ENCODE measurements at regions not wholly inside any gene's neighbourhood (a gene's known extent, or its start where the extent isn't known, plus 50 kb on each side); places are given as distances from the start of the nearest gene placed in this dataset.
"Not testable (repeated sequence)": the region's sequence is repeated elsewhere in the genome, so short reads cannot be mapped to it uniquely, and the experiment has no call there.

DNA sequence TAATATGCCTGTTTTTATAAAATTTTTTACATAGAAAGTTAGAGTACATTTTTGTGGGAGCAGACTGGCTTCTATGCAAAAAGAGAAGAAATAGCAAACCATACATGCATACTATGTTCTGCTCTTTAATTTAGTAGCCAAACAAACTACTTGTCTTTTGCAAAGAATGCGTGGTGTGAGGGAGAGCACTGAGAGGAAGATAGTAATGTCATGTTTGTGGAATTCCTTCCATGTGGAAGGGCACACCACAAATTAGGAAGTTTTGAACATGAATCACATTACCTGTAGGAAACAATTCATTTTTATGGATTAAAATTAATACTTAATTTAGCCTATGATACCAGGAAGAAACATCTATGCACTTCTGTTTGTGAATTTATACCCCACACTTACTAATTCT, 1529.1 kb upstream of the ADGRL3 start:
- ChIA-PET POLR2A (ENCODE audit: unreplicated experiment) (no interaction called here), CTCF (no interaction called here)
- Histone ChIP-seq H4K20me1 (ENCODE audit: low read length) (no peaks in the 10 kb centered on the region), H3K4me3 (ENCODE audit: low read length) (no peak overlapping the region), H3K27me3 (ENCODE audit: low read length) (no peaks in the 10 kb centered on the region), H3K9ac (ENCODE audit: low read length) (no peak overlapping the region), H3K4me2 (ENCODE audit: low read length) (no peak overlapping the region), H3K4me1 (ENCODE audit: insufficient read depth, low read length) (no peaks in the 10 kb centered on the region), H3F3A (ENCODE audit: low read length, unreplicated experiment) (no peaks in the 10 kb centered on the region), H3K36me3 (ENCODE audit: low read depth, low read length) (no peaks in the 10 kb centered on the region), H3K9me2 (replicated peaks; ENCODE audit: low read length) (no peaks in the 10 kb centered on the region), H3K27ac (ENCODE audit: low read length) (no peak overlapping the region), H2AFZ (ENCODE audit: low read length) (no peak overlapping the region), H3K79me2 (ENCODE audit: low read length) (no peaks in the 10 kb centered on the region), H3K9me3 (ENCODE audit: low read length) (no peaks in the 10 kb centered on the region)
- DNase-seq, result peak; percentile 13
- BruUV-seq (replicated peaks), result no TSS peak
- intact Hi-C loops (cut with micrococcal nuclease), result no loop called here
- ATAC-seq, result no peak
- TF ChIP-seq EZH2 (IDR thresholded peaks at IDR 0.05; ENCODE audit: low read length, unreplicated experiment) (no peak), EZH2phosphoT487 (IDR thresholded peaks at IDR 0.05; ENCODE audit: borderline replicate concordance, low read length) (no peak)
- TF ChIP-seq, protein P1, sequence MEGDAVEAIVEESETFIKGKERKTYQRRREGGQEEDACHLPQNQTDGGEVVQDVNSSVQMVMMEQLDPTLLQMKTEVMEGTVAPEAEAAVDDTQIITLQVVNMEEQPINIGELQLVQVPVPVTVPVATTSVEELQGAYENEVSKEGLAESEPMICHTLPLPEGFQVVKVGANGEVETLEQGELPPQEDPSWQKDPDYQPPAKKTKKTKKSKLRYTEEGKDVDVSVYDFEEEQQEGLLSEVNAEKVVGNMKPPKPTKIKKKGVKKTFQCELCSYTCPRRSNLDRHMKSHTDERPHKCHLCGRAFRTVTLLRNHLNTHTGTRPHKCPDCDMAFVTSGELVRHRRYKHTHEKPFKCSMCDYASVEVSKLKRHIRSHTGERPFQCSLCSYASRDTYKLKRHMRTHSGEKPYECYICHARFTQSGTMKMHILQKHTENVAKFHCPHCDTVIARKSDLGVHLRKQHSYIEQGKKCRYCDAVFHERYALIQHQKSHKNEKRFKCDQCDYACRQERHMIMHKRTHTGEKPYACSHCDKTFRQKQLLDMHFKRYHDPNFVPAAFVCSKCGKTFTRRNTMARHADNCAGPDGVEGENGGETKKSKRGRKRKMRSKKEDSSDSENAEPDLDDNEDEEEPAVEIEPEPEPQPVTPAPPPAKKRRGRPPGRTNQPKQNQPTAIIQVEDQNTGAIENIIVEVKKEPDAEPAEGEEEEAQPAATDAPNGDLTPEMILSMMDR (conservative IDR thresholded peaks at IDR 0.05; ENCODE audit: low read depth, low read length), result no peak

DNA sequence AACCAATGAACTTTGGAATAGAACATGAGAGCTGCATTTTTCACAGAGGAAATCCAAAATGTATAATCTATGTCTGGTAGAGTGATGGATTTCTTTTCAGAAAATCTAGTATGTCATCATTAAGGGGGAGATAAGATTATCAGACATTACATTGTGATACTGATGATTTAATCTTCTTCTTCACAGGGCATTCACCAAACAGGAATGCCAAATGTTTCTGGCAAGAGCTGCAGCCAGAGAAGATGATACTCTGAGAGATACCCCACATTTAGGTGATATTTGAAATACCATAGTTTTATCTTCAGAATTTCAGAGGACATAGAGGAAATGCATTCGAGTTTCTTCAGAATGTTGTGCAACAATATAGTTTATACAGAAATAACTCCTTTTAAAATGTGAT, 1523.7 kb upstream of the ADGRL3 start:
- no TSS peak for BruUV-seq (replicated peaks)
- ChIA-PET CTCF (no interaction called here), POLR2A (ENCODE audit: unreplicated experiment) (no interaction called here)
- Histone ChIP-seq H3K9me2 (replicated peaks; ENCODE audit: low read length) (no peaks in the 10 kb centered on the region), H3K27ac (ENCODE audit: low read length) (no peak overlapping the region), H3F3A (ENCODE audit: low read length, unreplicated experiment) (no peaks in the 10 kb centered on the region), H3K27me3 (ENCODE audit: low read length) (no peaks in the 10 kb centered on the region), H3K36me3 (ENCODE audit: low read depth, low read length) (no peaks in the 10 kb centered on the region), H3K9ac (ENCODE audit: low read length) (no peak overlapping the region), H3K9me3 (ENCODE audit: low read length) (no peaks in the 10 kb centered on the region), H3K4me3 (ENCODE audit: low read length) (no peak overlapping the region), H4K20me1 (ENCODE audit: low read length) (no peaks in the 10 kb centered on the region), H2AFZ (ENCODE audit: low read length) (no peak overlapping the region), H3K4me1 (ENCODE audit: insufficient read depth, low read length) (no peaks in the 10 kb centered on the region), H3K4me2 (ENCODE audit: low read length) (no peak overlapping the region), H3K79me2 (ENCODE audit: low read length) (no peaks in the 10 kb centered on the region)
- DNase-seq, result no peak
- ATAC-seq, result no peak
- no peak for TF ChIP-seq EZH2 (IDR thresholded peaks at IDR 0.05; ENCODE audit: low read length, unreplicated experiment)
- TF ChIP-seq, protein P1 (conservative IDR thresholded peaks at IDR 0.05; ENCODE audit: low read depth, low read length), result no peak
- TF ChIP-seq EZH2phosphoT487 (IDR thresholded peaks at IDR 0.05; ENCODE audit: borderline replicate concordance, low read length), result no peak
- intact Hi-C loops (cut with micrococcal nuclease), result no loop called here

DNA sequence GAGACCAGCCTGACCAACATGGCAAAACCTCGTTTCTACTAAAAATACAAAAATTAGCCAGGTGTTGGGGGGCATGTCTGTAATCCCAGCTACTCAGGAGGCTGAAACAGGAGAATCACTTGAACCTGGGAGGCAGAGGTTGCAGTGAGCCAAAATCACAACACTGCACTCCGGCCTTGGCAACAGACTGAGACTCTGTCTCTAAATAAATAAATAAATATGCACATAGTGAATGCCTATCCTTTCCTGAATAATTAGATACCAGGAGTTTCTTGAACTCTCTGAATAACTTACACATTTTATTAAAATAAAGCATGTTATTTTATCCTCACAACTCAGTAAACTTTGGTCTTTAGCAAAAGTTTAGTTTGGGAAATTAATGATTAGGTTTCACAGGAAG, 1523.1 kb upstream of the ADGRL3 start:
- H3K4me3 ChIP-seq (ENCODE audit: low read length); BruUV-seq (replicated peaks); H3K9me2 ChIP-seq (replicated peaks; ENCODE audit: low read length); H3K9me3 ChIP-seq (ENCODE audit: low read length); H3K4me2 ChIP-seq (ENCODE audit: low read length); CTCF ChIA-PET; H3K27me3 ChIP-seq (ENCODE audit: low read length); H3K36me3 ChIP-seq (ENCODE audit: low read depth, low read length); H3K9ac ChIP-seq (ENCODE audit: low read length); H3K27ac ChIP-seq (ENCODE audit: low read length); DNase-seq; H3F3A ChIP-seq (ENCODE audit: low read length, unreplicated experiment); POLR2A ChIA-PET (ENCODE audit: unreplicated experiment); H3K4me1 ChIP-seq (ENCODE audit: insufficient read depth, low read length); intact Hi-C loops (cut with micrococcal nuclease); ATAC-seq; H3K79me2 ChIP-seq (ENCODE audit: low read length); H4K20me1 ChIP-seq (ENCODE audit: low read length); H2AFZ ChIP-seq (ENCODE audit: low read length): not testable (repeated sequence)

Measured in PC-3 (cell line).